ENCODE measurements at regions not wholly inside any gene's neighbourhood (a gene's known extent, or its start where the extent isn't known, plus 50 kb on each side); places are given as distances from the start of the nearest gene placed in this dataset.

DNA sequence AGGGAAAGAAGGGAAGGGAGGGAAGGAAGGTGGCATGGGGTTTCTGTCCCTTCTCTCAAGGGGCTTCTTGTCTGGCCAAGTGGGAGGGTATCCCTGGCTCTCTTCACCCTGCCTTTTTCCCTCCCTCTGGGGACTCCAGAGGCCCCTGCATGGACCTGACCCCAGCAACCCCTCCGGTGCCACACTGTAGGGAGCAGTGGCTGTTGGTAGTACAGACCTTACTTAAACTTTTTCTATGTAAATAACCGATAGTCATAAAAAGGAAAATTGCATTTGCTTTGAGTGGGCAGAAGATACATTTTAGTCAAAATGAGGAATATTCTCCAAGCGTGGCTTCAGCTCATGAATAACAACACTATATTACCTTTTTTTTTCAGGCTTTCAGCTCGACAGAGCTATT, 1384.0 kb downstream of the BRD1 start:
- Histone ChIP-seq H3K9me3 (ENCODE audit: control insufficient read depth in 1 of 2, insufficient read depth in 1 of 2, low read depth in 1 of 2, low read length in 2 of 2) (peaks cover 0 to 10% of the 10 kb centered on the region in 2 experiments; a peak in 1 of 4 replicates), H3K27me3 (ENCODE audit: insufficient read depth, low read length) (no peaks in the 10 kb centered on the region), H3K36me3 (ENCODE audit: control insufficient read depth in 1 of 2, insufficient read depth in 2 of 2, low read length in 2 of 2) (no peaks in the 10 kb centered on the region), H3K9me2 (ENCODE audit: insufficient read depth) (no peaks in the 10 kb centered on the region), H3K27ac (ENCODE audit: low read depth, low read length) (no peak overlapping the region), H3K4me2 (ENCODE audit: low read length) (no peak overlapping the region), H3K4me3 (replicated peaks in 1 of 2; ENCODE audit: low read depth in 1 of 2, low read length in 2 of 2) (no peak overlapping the region), H2AFZ (ENCODE audit: low read depth, low read length, poor library complexity, severe bottlenecking) (no peak overlapping the region), H4K20me1 (ENCODE audit: insufficient read depth) (no peaks in the 10 kb centered on the region), H3K4me1 (ENCODE audit: control insufficient read depth in 1 of 2, insufficient read depth in 2 of 2, low read length in 2 of 2) (peaks cover 0 to 11% of the 10 kb centered on the region in 2 experiments; a peak in 1 of 4 replicates), H3K9ac (ENCODE audit: low read length) (no peak overlapping the region), H3K79me2 (ENCODE audit: insufficient read depth, low read length) (no peaks in the 10 kb centered on the region)
- DNase-seq (ENCODE audit: low read depth, low spot score) (no peak), ATAC-seq (no peak)
- TF ChIP-seq JUND (IDR thresholded peaks at IDR 0.05) (no peak), POLR2AphosphoS5 (IDR thresholded peaks at IDR 0.05; ENCODE audit: low read depth, low read length) (no peak)
- TF ChIP-seq, protein P1, sequence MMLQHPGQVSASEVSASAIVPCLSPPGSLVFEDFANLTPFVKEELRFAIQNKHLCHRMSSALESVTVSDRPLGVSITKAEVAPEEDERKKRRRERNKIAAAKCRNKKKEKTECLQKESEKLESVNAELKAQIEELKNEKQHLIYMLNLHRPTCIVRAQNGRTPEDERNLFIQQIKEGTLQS (IDR thresholded peaks at IDR 0.05) = no peak
- ChIA-PET POLR2A (no interaction called here), RAD21 (ENCODE audit: low non-redundant PET in 1 of 2, low total read pairs in 2 of 2, uncharacterized antibody in 2 of 2, unreplicated experiment in 2 of 2) (no interaction called here), CTCF (no interaction called here)
- BruUV-seq (replicated peaks) = no TSS peak
- intact Hi-C loops (cut with micrococcal nuclease) = no loop called here

DNA sequence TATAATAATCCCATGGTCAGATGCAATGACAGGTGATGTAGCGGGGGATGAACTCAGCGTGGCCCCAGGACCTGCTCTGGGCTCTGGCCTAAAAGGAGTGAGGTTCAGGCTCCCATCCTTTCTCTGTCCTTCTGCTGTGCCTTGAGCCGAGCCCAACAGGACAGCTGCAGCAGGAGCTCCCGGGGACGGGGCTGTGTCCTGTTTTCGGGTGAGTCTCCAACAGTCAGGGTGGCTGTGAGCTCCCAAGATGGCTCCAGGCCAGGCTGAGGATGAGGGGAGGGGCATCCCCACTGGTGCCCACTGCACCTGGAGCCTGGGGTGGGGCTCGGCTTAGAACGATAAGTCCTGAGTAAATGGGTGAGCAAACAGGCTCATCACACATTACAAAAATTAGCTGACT, 1385.0 kb downstream of the BRD1 start:
- Histone ChIP-seq H3K4me2 (ENCODE audit: low read length) (no peak overlapping the region), H3K27ac (ENCODE audit: low read depth, low read length) (no peak overlapping the region), H3K9me2 (ENCODE audit: insufficient read depth) (no peaks in the 10 kb centered on the region), H3K9ac (ENCODE audit: low read length) (no peak overlapping the region), H3K4me3 (replicated peaks in 1 of 2; ENCODE audit: low read depth in 1 of 2, low read length in 2 of 2) (no peak overlapping the region), H3K79me2 (ENCODE audit: insufficient read depth, low read length) (no peaks in the 10 kb centered on the region), H3K27me3 (ENCODE audit: insufficient read depth, low read length) (no peaks in the 10 kb centered on the region), H4K20me1 (ENCODE audit: insufficient read depth) (no peaks in the 10 kb centered on the region), H2AFZ (ENCODE audit: low read depth, low read length, poor library complexity, severe bottlenecking) (no peak overlapping the region), H3K9me3 (ENCODE audit: control insufficient read depth in 1 of 2, insufficient read depth in 1 of 2, low read depth in 1 of 2, low read length in 2 of 2) (no peaks in the 10 kb centered on the region), H3K4me1 (ENCODE audit: control insufficient read depth in 1 of 2, insufficient read depth in 2 of 2, low read length in 2 of 2) (peaks cover 0 to 11% of the 10 kb centered on the region in 2 experiments; a peak in 1 of 4 replicates), H3K36me3 (ENCODE audit: control insufficient read depth in 1 of 2, insufficient read depth in 2 of 2, low read length in 2 of 2) (no peaks in the 10 kb centered on the region)
- TF ChIP-seq YY1 (IDR thresholded peaks at IDR 0.05; ENCODE audit: extremely low read depth, insufficient replicate concordance, low read depth, low read length) (no peak), CEBPB (IDR thresholded peaks at IDR 0.05; ENCODE audit: low read depth) (no peak), TCF7L2 (IDR thresholded peaks at IDR 0.05; ENCODE audit: borderline replicate concordance, extremely low read depth, insufficient read depth, insufficient read length) (no peak), EGR1 (IDR thresholded peaks at IDR 0.05; ENCODE audit: low read depth) (no peak), POLR2AphosphoS5 (IDR thresholded peaks at IDR 0.05; ENCODE audit: low read depth, low read length) (no peak), ZNF274 (IDR thresholded peaks at IDR 0.05; ENCODE audit: low read depth, low read length) (no peak), RAD21 (IDR thresholded peaks at IDR 0.05; ENCODE audit: low read depth) (no peak), SP1 (IDR thresholded peaks at IDR 0.05; ENCODE audit: low read depth) (no peak), EZH2 (IDR thresholded peaks at IDR 0.05) (no peak), SRF (IDR thresholded peaks at IDR 0.05; ENCODE audit: low read depth) (no peak), CBX3 (IDR thresholded peaks at IDR 0.05; ENCODE audit: low read depth) (no peak)
- TF ChIP-seq, protein P2, sequence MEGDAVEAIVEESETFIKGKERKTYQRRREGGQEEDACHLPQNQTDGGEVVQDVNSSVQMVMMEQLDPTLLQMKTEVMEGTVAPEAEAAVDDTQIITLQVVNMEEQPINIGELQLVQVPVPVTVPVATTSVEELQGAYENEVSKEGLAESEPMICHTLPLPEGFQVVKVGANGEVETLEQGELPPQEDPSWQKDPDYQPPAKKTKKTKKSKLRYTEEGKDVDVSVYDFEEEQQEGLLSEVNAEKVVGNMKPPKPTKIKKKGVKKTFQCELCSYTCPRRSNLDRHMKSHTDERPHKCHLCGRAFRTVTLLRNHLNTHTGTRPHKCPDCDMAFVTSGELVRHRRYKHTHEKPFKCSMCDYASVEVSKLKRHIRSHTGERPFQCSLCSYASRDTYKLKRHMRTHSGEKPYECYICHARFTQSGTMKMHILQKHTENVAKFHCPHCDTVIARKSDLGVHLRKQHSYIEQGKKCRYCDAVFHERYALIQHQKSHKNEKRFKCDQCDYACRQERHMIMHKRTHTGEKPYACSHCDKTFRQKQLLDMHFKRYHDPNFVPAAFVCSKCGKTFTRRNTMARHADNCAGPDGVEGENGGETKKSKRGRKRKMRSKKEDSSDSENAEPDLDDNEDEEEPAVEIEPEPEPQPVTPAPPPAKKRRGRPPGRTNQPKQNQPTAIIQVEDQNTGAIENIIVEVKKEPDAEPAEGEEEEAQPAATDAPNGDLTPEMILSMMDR (IDR thresholded peaks at IDR 0.05 in 2 of 3, conservative IDR thresholded peaks at IDR 0.05 in 1 of 3; ENCODE audit: borderline replicate concordance in 1 of 3, insufficient read depth in 1 of 3, low read depth in 2 of 3, low read length in 2 of 3) = no peak
- no peak for ATAC-seq
- ChIA-PET RAD21 (ENCODE audit: low non-redundant PET in 1 of 2, low total read pairs in 2 of 2, uncharacterized antibody in 2 of 2, unreplicated experiment in 2 of 2) (no interaction called here), CTCF (no interaction called here), POLR2A (no interaction called here)
- BruUV-seq (replicated peaks) = no TSS peak
- intact Hi-C loops (cut with micrococcal nuclease) = no loop called here
- no peak for DNase-seq (ENCODE audit: low read depth, low spot score)
